ENCODE measurements at regions not wholly inside any gene's neighbourhood (a gene's known extent, or its start where the extent isn't known, plus 50 kb on each side); places are given as distances from the start of the nearest gene placed in this dataset.

- TF ChIP-seq CTCF (IDR thresholded peaks at IDR 0.05), result no peak
- no peak for TF ChIP-seq POLR2AphosphoS5 (IDR thresholded peaks at IDR 0.05)
- TF ChIP-seq POLR2A (IDR thresholded peaks at IDR 0.05), result no peak
- TF ChIP-seq EP300 (IDR thresholded peaks at IDR 0.05), result no peak
These were observed 346.3 kb downstream of the NPHP4 start for GRCh38 chr1:5645929-5646328.
